ENCODE measurements at regions not wholly inside any gene's neighbourhood (a gene's known extent, or its start where the extent isn't known, plus 50 kb on each side); places are given as distances from the start of the nearest gene placed in this dataset.

- no peak for DNase-seq
Observed at GRCh38 chr10:32167450-32167849, 111.2 kb upstream of the KIF5B start.

- no peak for DNase-seq
Observed at GRCh38 chr10:32166365-32166764, 110.1 kb upstream of the KIF5B start.

- DNase-seq = no peak
Observed at GRCh38 chr10:32163762-32164148, 107.5 kb upstream of the KIF5B start.

GRCh38 chr10:32163071-32163761, 107.0 kb upstream of the KIF5B start:
- DNase-seq = no peak

GRCh38 chr10:32161586-32161985, 105.4 kb upstream of the KIF5B start:
- DNase-seq = no peak

GRCh38 chr10:32160864-32161263, 104.6 kb upstream of the KIF5B start:
- no peak for DNase-seq

GRCh38 chr10:32159264-32159663, 103.0 kb upstream of the KIF5B start:
- no peak for DNase-seq

- DNase-seq = no peak
Observed at GRCh38 chr10:32156031-32156495, 99.8 kb upstream of the KIF5B start.

GRCh38 chr10:32155075-32155516, 98.9 kb upstream of the KIF5B start:
- peak; percentile 37 for DNase-seq

GRCh38 chr10:32153931-32154330, 97.7 kb upstream of the KIF5B start:
- no peak for DNase-seq

- no peak for DNase-seq
Observed at GRCh38 chr10:32153252-32153651, 97.0 kb upstream of the KIF5B start.

GRCh38 chr10:32151871-32152270, 95.6 kb upstream of the KIF5B start:
- no peak for DNase-seq

- DNase-seq = no peak
Observed at GRCh38 chr10:32150532-32151101, 94.4 kb upstream of the KIF5B start.

- DNase-seq = peak; percentile 52
Observed at GRCh38 chr10:32149252-32149955, 93.2 kb upstream of the KIF5B start.

- no peak for DNase-seq
Observed at GRCh38 chr10:32148864-32149251, 92.6 kb upstream of the KIF5B start.

- no peak for DNase-seq
Observed at GRCh38 chr10:32147730-32148129, 91.5 kb upstream of the KIF5B start.

GRCh38 chr10:32146166-32146565, 89.9 kb upstream of the KIF5B start:
- DNase-seq = no peak

- DNase-seq = no peak
Observed at GRCh38 chr10:32144817-32145688, 88.8 kb upstream of the KIF5B start.

GRCh38 chr10:32143302-32143847, 87.2 kb upstream of the KIF5B start:
- DNase-seq = no peak

- DNase-seq = no peak
Observed at GRCh38 chr10:32142646-32143045, 86.4 kb upstream of the KIF5B start.

GRCh38 chr10:32141018-32141807, 85.0 kb upstream of the KIF5B start:
- DNase-seq = no peak

GRCh38 chr10:32140403-32140802, 84.2 kb upstream of the KIF5B start:
- DNase-seq = no peak

Measured in amniotic stem cell (primary cell).